Thoracic aorta (tissue), 2 donors: ENCODE measurements at regions not wholly inside any gene's neighbourhood (a gene's known extent, or its start where the extent isn't known, plus 50 kb on each side); places are given as distances from the start of the nearest gene placed in this dataset.

Experiments
- ATAC-seq: fragments of 150-250 bp; one replicate; pipeline ENCODE4 v1.8.0; 2017; ENCODE audit warnings: low read depth; ENCODE audit not compliant: insufficient number of reproducible peaks, low FRiP score
- DNase-seq: peaks from one replicate; pipeline ENCODE4 v3.0.0-alpha.2; 2020; ENCODE audit warnings: low spot score
- H3K27ac ChIP-seq, 2 donors: fragments of 200-600 bp; sonication (generic); 1 replicate in 1 of 2; 2 replicates in 1 of 2; pipeline ENCODE4 v1.5.1; 2016; ENCODE audit warnings: mild to moderate bottlenecking in 2 of 2, moderate library complexity in 2 of 2
- H3K27me3 ChIP-seq: fragments of 200-600 bp; sonication (generic); replicated peaks from 2 replicates; pipeline ENCODE4 v1.6.0; 2016; ENCODE audit warnings: mild to moderate bottlenecking; ENCODE audit not compliant: insufficient read depth
- H3K36me3 ChIP-seq: fragments of 200-600 bp; sonication (generic); one replicate; pipeline ENCODE4 v1.5.1; 2016
- H3K4me1 ChIP-seq, 2 donors: fragments of 200-600 bp; sonication (generic); 1 replicate in 1 of 2; 2 replicates in 1 of 2; pipeline versions ENCODE4 v1.5.1 to v1.6.0; 2016; ENCODE audit warnings: low read depth in 2 of 2, mild to moderate bottlenecking in 1 of 2; ENCODE audit not compliant: control insufficient read depth in 1 of 2
- H3K4me3 ChIP-seq: fragments of 200-600 bp; sonication (generic); 2 replicates; pipeline ENCODE4 v1.5.1; 2016; ENCODE audit warnings: mild to moderate bottlenecking
- H3K9me3 ChIP-seq: fragments of 200-600 bp; sonication (generic); 2 replicates; pipeline ENCODE4 v1.5.1; 2016
- CTCF ChIP-seq: fragments of 200-600 bp; sonication (generic); IDR thresholded peaks from one replicate; pipeline ENCODE4 v1.5.1; 2019; ENCODE audit warnings: antibody characterized with exemption

- Histone ChIP-seq H3K36me3 (no peaks in the 10 kb centered on the region), H3K4me1 (no peaks in the 10 kb centered on the region), H3K4me3 (no peak overlapping the region), H3K9me3 (no peaks in the 10 kb centered on the region), H3K27me3 (no peaks in the 10 kb centered on the region), H3K27ac (no peak overlapping the region)
- no peak for TF ChIP-seq CTCF
- no peak for DNase-seq
- no peak for ATAC-seq
These were observed 66.3 kb upstream of the GATA6 start for GRCh38 chr18:22102953-22103646.

DNA sequence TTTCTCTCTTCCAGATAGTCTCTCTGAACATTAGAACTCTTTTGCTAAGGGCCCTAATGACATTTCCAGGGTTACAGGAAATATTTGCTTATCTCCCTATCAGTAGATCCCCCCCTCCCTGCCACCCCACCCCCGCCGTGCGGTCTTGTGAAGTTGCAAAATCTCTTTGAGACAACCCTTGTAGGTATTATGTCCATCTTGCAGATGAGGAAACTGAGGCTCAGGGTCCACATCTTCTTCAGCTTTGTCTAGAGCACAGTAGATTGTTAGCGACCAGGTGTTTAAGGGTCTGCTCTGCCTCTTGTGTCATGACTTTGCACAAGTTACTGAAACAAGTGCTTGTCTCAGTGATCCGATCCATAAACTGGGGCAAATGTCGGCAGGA is 65.8 kb upstream of the GATA6 start:
- ATAC-seq (no peak), DNase-seq (no peak)
- Histone ChIP-seq H3K4me1 (no peaks in the 10 kb centered on the region), H3K36me3 (no peaks in the 10 kb centered on the region), H3K27me3 (no peaks in the 10 kb centered on the region), H3K27ac (no peak overlapping the region), H3K9me3 (no peaks in the 10 kb centered on the region), H3K4me3 (no peak overlapping the region)
- TF ChIP-seq CTCF = no peak

DNA sequence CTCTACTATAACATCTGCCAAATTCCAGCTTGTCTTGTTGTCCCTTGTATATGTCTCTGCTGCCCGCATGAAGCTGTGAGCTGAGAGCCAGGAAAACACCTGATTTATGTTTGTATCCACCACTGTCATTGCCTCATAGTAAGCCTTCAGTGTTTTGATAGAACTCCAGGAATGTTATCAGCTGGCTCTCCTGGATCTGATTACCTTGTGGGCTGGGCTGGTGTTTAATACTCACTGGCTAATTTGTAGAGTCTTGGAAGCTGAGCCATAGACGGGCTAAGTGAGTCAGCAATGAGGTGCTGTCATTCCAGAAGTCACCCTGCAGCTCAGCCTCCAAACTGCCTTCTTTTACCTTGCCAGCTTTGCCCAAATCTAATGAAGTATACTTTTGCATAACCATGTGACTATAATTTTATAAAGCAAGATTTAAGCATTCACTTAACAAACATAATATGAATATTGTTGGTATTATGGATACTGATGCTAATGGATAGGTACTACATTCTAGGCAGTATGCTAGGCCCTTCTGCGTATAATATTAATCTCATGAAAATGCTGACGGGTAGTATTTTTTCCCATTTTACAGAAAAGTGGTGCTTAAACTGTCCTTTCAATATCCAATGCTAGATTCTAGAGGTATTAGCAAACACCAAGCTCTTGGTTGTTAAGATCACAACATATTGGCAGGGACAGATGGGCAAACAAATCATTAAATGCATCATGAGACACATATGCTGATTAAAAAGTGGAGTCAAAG is 62.7 kb upstream of the GATA6 start:
- ATAC-seq = no peak
- Histone ChIP-seq H3K27ac (no peak overlapping the region), H3K27me3 (no peaks in the 10 kb centered on the region), H3K9me3 (no peaks in the 10 kb centered on the region), H3K4me3 (no peak overlapping the region), H3K36me3 (no peaks in the 10 kb centered on the region), H3K4me1 (no peaks in the 10 kb centered on the region)
- no peak for TF ChIP-seq CTCF
- no peak for DNase-seq

DNA sequence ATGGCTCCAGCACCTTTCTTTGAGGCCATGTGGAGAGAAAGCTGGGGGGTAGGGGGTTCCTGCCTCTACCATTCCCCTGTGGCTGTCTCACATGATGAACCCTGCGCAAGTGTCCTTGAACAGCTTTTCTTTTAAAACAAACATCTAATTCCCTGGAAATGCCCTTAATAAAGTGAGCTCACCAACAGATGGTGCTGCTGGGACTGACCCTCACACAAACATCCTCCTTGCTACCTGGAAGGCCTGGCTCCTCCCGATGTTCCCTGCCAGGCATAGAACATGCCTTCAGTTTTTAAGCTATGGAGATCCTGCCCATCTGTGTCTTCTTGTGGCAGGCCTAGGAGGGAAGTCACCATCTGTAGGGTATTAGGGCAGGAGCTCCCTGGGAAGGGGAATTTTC is 60.7 kb upstream of the GATA6 start:
- no peaks in the 10 kb centered on the region for H3K36me3 ChIP-seq
- no peak overlapping the region for H3K27ac ChIP-seq
- H3K4me3 ChIP-seq = no peak overlapping the region
- ATAC-seq (no peak), DNase-seq (no peak)
- no peaks in the 10 kb centered on the region for H3K9me3 ChIP-seq
- H3K4me1 ChIP-seq = no peaks in the 10 kb centered on the region
- TF ChIP-seq CTCF = no peak
- H3K27me3 ChIP-seq = no peaks in the 10 kb centered on the region

- Histone ChIP-seq H3K9me3 (no peaks in the 10 kb centered on the region), H3K36me3 (no peaks in the 10 kb centered on the region), H3K4me1 (no peaks in the 10 kb centered on the region), H3K27ac (no peak overlapping the region), H3K4me3 (no peak overlapping the region), H3K27me3 (no peaks in the 10 kb centered on the region)
- DNase-seq = no peak
- TF ChIP-seq CTCF = no peak
- ATAC-seq = no peak
These were observed 59.9 kb upstream of the GATA6 start for GRCh38 chr18:22109535-22109934.
